A549 (cell line): ENCODE measurements at regions not wholly inside any gene's neighbourhood (a gene's known extent, or its start where the extent isn't known, plus 50 kb on each side); places are given as distances from the start of the nearest gene placed in this dataset.

Experiments used
- ATAC-seq, 2 experiments: fragments of 200-7000 bp in 1 of 2; fragments of >200 bp in 1 of 2; cut with Nextera tagmentation in 1 of 2; cut with Tn5 transposase in 1 of 2; 3 replicates each; pipeline versions ENCODE4 v1.8.0 to v1.9.1; 2018 to 2020; ENCODE audit warnings: mild to moderate bottlenecking in 1 of 2, moderate library complexity in 1 of 2
- CTCF ChIA-PET: fragments of 300-600 bp; sonication (Branson Sonifier 250); formaldehyde crosslinking; extraction: SDS; loops from one replicate; lab custom pipeline; 2021; ENCODE audit warnings: antibody characterized with exemption, inconsistent platforms; lab: Yijun Ruan, JAX
- POLR2A ChIA-PET: fragments of 350-600 bp; formaldehyde crosslinking; extraction: SDS; loops from one replicate; lab custom pipeline; 2021; ENCODE audit warnings: antibody characterized with exemption, inconsistent platforms; lab: Yijun Ruan, JAX
- DNase-seq, 2 experiments: peaks; one replicate each; pipeline versions ENCODE4 v3.0.0 to v3.0.0-alpha.2; 2011 to 2016; ENCODE audit warnings: low read depth in 1 of 2, low spot score in 1 of 2
- FAIRE-seq: peaks from 2 replicates; lab custom pipeline; 2011; peaks lifted over from hg19 to GRCh38; lab: Jason Lieb, UNC
- H3K27ac ChIP-seq, 2 experiments: fragments of >200 bp; sonication (Bioruptor Twin); formaldehyde crosslinking; 3 replicates each; pipeline ENCODE4 v1.5.1; 2016 to 2017
- H3K4me1 ChIP-seq: fragments of >200 bp; sonication (Bioruptor Twin); formaldehyde crosslinking; 3 replicates; pipeline ENCODE4 v1.6.1; 2016
- H3K4me2 ChIP-seq: fragments of >200 bp; sonication (Bioruptor Twin); formaldehyde crosslinking; 3 replicates; pipeline ENCODE4 v1.6.1; 2016
- H3K4me3 ChIP-seq: fragments of >200 bp; sonication (Bioruptor Twin); formaldehyde crosslinking; 3 replicates; pipeline ENCODE4 v1.5.1; 2016
- H3K9me3 ChIP-seq: fragments of >200 bp; sonication (Bioruptor Twin); formaldehyde crosslinking; 3 replicates; pipeline ENCODE4 v1.6.1; 2016
- CBX2 ChIP-seq: fragments of 200-600 bp; sonication (generic); IDR thresholded peaks from 2 replicates; pipeline ENCODE4 v1.6.1; 2016; ENCODE audit warnings: low read depth, mild to moderate bottlenecking, borderline replicate concordance
- CBX8 ChIP-seq: fragments of 200-600 bp; sonication (generic); IDR thresholded peaks from 2 replicates; pipeline ENCODE4 v1.6.1; 2016
- CHD4 ChIP-seq: fragments of 200-600 bp; sonication (generic); IDR thresholded peaks from 2 replicates; pipeline ENCODE4 v1.6.1; 2016; ENCODE audit warnings: antibody characterized with exemption, mild to moderate bottlenecking, borderline replicate concordance
- EHF ChIP-seq: fragments of 250-450 bp; sonication (Bioruptor Pico); IDR thresholded peaks from 2 replicates; pipeline ENCODE4 v1.5.0; 2020; ENCODE audit warnings: mild to moderate bottlenecking
- EHMT2 ChIP-seq: fragments of 200-600 bp; sonication (generic); IDR thresholded peaks from 2 replicates; pipeline ENCODE4 v1.6.1; 2016; ENCODE audit warnings: antibody characterized with exemption, low read depth, mild to moderate bottlenecking, moderate library complexity
- ESRRA ChIP-seq: fragments of 150-350 bp; IDR thresholded peaks from 2 replicates; pipeline ENCODE4 v1.6.1; 2014; ENCODE audit warnings: mild to moderate bottlenecking, low read length, borderline replicate concordance
- FOSL2 ChIP-seq, 2 experiments: fragments of 450-650 bp in 1 of 2; fragments of >200 bp in 1 of 2; sonication (Bioruptor Twin) in 1 of 2; formaldehyde crosslinking; IDR thresholded peaks; 2 replicates each; pipeline versions ENCODE4 v1.5.0 to v1.6.1; 2016 to 2020; ENCODE audit warnings: mild to moderate bottlenecking in 1 of 2, moderate library complexity in 1 of 2
- FOXS1 ChIP-seq: fragments of 250-450 bp; sonication (Bioruptor Pico); IDR thresholded peaks from 2 replicates; pipeline ENCODE4 v1.5.0; 2020; ENCODE audit warnings: mild to moderate bottlenecking, moderate library complexity
- HDAC2 ChIP-seq: fragments of 200-600 bp; sonication (generic); IDR thresholded peaks from 2 replicates; pipeline ENCODE4 v1.6.1; 2016
- HEYL ChIP-seq: fragments of 250-450 bp; sonication (Bioruptor Pico); IDR thresholded peaks from 2 replicates; pipeline ENCODE4 v1.8.0; 2021; ENCODE audit warnings: mild to moderate bottlenecking, moderate library complexity
- HOXA7 ChIP-seq: fragments of 250-450 bp; sonication (Bioruptor Pico); IDR thresholded peaks from 2 replicates; pipeline ENCODE4 v1.5.0; 2020; ENCODE audit warnings: mild to moderate bottlenecking, moderate library complexity
- HOXB5 ChIP-seq: fragments of 250-450 bp; sonication (Bioruptor Pico); IDR thresholded peaks from 2 replicates; pipeline ENCODE4 v1.5.0; 2020; ENCODE audit warnings: mild to moderate bottlenecking, moderate library complexity
- JUNB ChIP-seq: fragments of >200 bp; sonication (Bioruptor Twin); formaldehyde crosslinking; IDR thresholded peaks from 2 replicates; pipeline ENCODE4 v1.6.1; 2016
- MAZ ChIP-seq: fragments of 150-350 bp; IDR thresholded peaks from 2 replicates; pipeline ENCODE4 v1.6.1; 2014; ENCODE audit warnings: antibody characterized with exemption, low read depth, low read length, borderline replicate concordance
- NFE2L2 ChIP-seq: fragments of 150-350 bp; conservative IDR thresholded peaks from 2 replicates; pipeline ENCODE4 v1.6.1; 2014; ENCODE audit warnings: low read length
- RAD21 ChIP-seq, 2 experiments: fragments of >200 bp in 1 of 2; sonication (Bioruptor Twin) in 1 of 2; formaldehyde crosslinking in 1 of 2; IDR thresholded peaks in 1 of 2; conservative IDR thresholded peaks in 1 of 2; 2 replicates in 1 of 2; 3 replicates in 1 of 2; pipeline ENCODE4 v1.6.1; 2012 to 2018; ENCODE audit warnings: inconsistent platforms in 1 of 2
- SMC3 ChIP-seq: fragments of >200 bp; sonication (Bioruptor Twin); formaldehyde crosslinking; IDR thresholded peaks from 3 replicates; pipeline ENCODE4 v1.6.1; 2018; ENCODE audit warnings: inconsistent platforms
- TFCP2L1 ChIP-seq: fragments of 250-450 bp; sonication (Bioruptor Pico); IDR thresholded peaks from 2 replicates; pipeline ENCODE4 v1.5.0; 2021; ENCODE audit warnings: mild to moderate bottlenecking
- TP53 ChIP-seq: fragments of 250-450 bp; sonication (Bioruptor Pico); IDR thresholded peaks from 2 replicates; pipeline ENCODE4 v1.5.0; 2021; ENCODE audit warnings: mild to moderate bottlenecking, moderate library complexity
- ZC3H11A ChIP-seq: fragments of 450-650 bp; IDR thresholded peaks from 2 replicates; pipeline ENCODE4 v1.6.1; 2014; ENCODE audit warnings: antibody characterized with exemption, mild to moderate bottlenecking
- ZNF302 ChIP-seq: fragments of 250-450 bp; sonication (Bioruptor Pico); IDR thresholded peaks from 2 replicates; pipeline ENCODE4 v1.9.0; 2021; ENCODE audit warnings: inconsistent platforms, mild to moderate bottlenecking, moderate library complexity
- WGBS: methylation state at CpG from one replicate; pipeline ENCODE4 v1.1.6; 2017; ENCODE audit errors: missing lambda C conversion rate; 5-methylcytosine and 5-hydroxymethylcytosine counted together
- TF ChIP-seq, protein P1 (sequence below): fragments of >200 bp; sonication (Bioruptor Twin); formaldehyde crosslinking; IDR thresholded peaks from 2 replicates; pipeline ENCODE4 v1.6.1; 2016
- TF ChIP-seq, protein P2 (sequence below): fragments of 250-450 bp; sonication (Bioruptor Pico); IDR thresholded peaks from 2 replicates; pipeline ENCODE4 v1.5.0; 2020; ENCODE audit warnings: low read depth, mild to moderate bottlenecking, moderate library complexity

DNA sequence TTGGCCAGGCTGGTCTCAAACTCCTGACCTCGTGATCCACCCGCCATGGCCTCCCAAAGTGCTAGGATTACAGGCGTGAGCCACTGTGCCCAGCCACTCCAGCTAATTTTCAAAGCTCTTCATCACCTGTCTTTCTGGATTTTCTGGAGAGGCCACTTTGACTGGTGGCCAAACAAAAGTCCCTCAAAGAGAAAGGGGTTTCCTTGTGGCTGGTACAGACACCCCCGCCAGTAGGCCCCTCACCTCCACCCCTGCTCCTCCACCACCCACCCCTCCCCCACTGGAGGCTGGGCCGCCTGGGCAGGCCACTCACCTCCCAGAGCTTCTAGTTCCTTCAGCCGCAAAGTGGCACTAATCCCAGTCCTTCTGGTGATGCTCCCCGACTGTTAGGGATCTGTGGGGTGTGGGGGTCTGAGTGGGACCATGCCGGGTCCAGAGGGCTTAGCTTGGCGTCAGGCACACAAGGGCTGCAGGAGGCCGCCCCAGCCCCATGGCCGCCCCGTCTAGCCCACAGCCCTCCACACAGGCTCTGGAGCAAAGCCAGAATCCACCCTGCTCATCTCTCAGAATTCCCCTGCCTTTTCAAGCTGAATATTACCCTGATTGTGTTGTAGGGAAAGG is 182.0 kb upstream of the IER5L start:
- CTCF ChIA-PET = interaction anchor here (1.3 to 2.1 kb wide), 2 partner anchors 177 to 186 kb away, joined by 4 to 6 read pairs; no protein-coding TSS in a partner anchor
- Histone ChIP-seq H3K4me2 (no peak overlapping the region), H3K9me3 (peaks cover 13% of the 10 kb centered on the region), H3K27ac (peak overlapping the region; percentile 32 to 78; a peak in 4 of 6 replicates), H3K4me3 (no peak overlapping the region), H3K4me1 (peaks cover 18% of the 10 kb centered on the region)
- TF ChIP-seq EHF (CRISPR knock-in tag) = no peak
- no peak for TF ChIP-seq FOSL2 (IDR thresholded peaks at IDR 0.05)
- TF ChIP-seq FOSL2 (CRISPR knock-in tag; IDR thresholded peaks at IDR 0.05) = no peak
- TF ChIP-seq CBX2 = no peak
- no peak for TF ChIP-seq SMC3
- TF ChIP-seq HOXB5 (CRISPR knock-in tag) = no peak
- TF ChIP-seq RAD21 (conservative IDR thresholded peaks at IDR 0.05 in 1 of 2, IDR thresholded peaks at IDR 0.05 in 1 of 2) = no peak
- TF ChIP-seq CHD4 = no peak
- no peak for TF ChIP-seq JUNB
- no peak for TF ChIP-seq CBX8
- no peak for TF ChIP-seq ZC3H11A
- no peak for TF ChIP-seq ESRRA
- no peak for TF ChIP-seq HEYL (CRISPR knock-in tag)
- no peak for TF ChIP-seq MAZ
- no peak for TF ChIP-seq ZNF302
- no peak for TF ChIP-seq HOXA7 (CRISPR knock-in tag)
- no peak for TF ChIP-seq FOXS1 (CRISPR knock-in tag)
- POLR2A ChIA-PET = no interaction called here
- 75% methylated on average over 7 of the region's 12 CpGs for WGBS
- DNase-seq = no peak
- FAIRE-seq = no peak
- ATAC-seq = no peak; a peak in 1 of 6 replicates

DNA sequence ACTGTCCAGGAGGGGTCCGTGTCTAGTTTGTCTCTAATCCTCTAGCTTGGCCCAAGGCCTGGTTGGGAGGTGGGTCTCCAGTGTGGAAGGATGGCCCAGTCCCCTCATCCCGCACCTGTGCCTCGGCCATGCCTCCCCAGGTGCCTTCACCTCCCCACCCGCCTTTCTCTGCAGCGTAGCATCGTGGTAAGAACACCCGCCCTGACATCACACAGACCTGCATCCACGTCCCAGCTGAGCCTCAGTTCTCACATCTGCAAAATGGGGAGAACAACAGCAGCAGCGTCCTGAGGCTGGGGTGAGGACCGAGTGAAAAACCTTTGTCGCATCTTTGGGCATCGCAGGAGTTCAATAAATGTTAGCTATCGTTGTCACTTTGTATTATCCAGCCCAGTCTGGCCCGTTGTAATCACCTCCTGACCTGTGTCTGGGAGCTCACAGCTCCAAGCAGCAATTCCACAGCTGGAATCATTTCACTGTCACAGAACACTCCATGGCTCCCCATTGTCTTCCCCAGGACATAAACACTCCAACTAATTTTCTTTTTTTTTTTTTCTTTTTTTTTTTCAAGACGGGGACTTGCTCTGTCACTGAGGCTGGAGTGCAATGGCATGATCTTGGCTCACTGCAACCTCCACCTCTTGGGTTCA is 181.2 kb upstream of the IER5L start:
- no peak overlapping the region for H3K4me2 ChIP-seq
- CTCF ChIA-PET = interaction anchor here (1.3 to 2.1 kb wide), 2 partner anchors 176 to 186 kb away, joined by 4 to 6 read pairs; no protein-coding TSS in a partner anchor
- ATAC-seq (no peak), FAIRE-seq (no peak), DNase-seq (no peak)
- peak overlapping the region in 1 of 2 experiments; percentile 71; a peak in 3 of 6 replicates for H3K27ac ChIP-seq
- H3K4me3 ChIP-seq = no peak overlapping the region
- 89% methylated on average over 15 of the region's 15 CpGs for WGBS
- no peak for TF ChIP-seq EHMT2
- TF ChIP-seq HDAC2 = no peak
- no peak for TF ChIP-seq CHD4
- no peak for TF ChIP-seq ESRRA
- no peak for TF ChIP-seq TFCP2L1
- TF ChIP-seq NFE2L2 = no peak
- no peak for TF ChIP-seq CBX2
- TF ChIP-seq, protein P1, sequence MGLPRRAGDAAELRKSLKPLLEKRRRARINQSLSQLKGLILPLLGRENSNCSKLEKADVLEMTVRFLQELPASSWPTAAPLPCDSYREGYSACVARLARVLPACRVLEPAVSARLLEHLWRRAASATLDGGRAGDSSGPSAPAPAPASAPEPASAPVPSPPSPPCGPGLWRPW = no peak
- no peak for TF ChIP-seq ZC3H11A
- TF ChIP-seq, protein P2, sequence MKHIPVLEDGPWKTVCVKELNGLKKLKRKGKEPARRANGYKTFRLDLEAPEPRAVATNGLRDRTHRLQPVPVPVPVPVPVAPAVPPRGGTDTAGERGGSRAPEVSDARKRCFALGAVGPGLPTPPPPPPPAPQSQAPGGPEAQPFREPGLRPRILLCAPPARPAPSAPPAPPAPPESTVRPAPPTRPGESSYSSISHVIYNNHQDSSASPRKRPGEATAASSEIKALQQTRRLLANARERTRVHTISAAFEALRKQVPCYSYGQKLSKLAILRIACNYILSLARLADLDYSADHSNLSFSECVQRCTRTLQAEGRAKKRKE (CRISPR knock-in tag) = no peak
- TF ChIP-seq TP53 = no peak
- peaks cover 14% of the 10 kb centered on the region for H3K9me3 ChIP-seq
- POLR2A ChIA-PET = interaction anchor here (0.7 kb wide), 1 partner anchor 261 kb away, joined by 3 read pairs; no protein-coding TSS in a partner anchor
- H3K4me1 ChIP-seq = peaks cover 18% of the 10 kb centered on the region
